ENCODE measurements at regions not wholly inside any gene's neighbourhood (a gene's known extent, or its start where the extent isn't known, plus 50 kb on each side); places are given as distances from the start of the nearest gene placed in this dataset.

DNA sequence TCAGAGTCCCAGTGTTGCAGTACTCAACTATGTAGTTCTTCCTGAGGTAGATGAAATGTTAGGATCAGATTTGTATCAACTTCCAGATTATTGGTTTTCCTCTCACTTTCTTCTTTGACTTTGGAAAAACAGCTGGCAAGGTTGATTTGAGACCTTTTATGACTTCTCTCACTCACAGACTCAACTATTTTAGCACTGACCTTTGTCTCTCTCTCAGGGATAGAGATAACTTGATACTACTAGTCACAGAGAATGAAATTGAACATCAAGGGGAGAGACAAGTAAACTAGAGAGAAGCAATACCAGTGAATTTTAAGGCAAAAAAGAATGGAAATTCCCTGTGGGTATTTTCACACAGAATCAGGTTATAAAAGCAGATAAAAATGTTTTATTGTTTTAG is 159.7 kb upstream of the B3GALT2 start:
- TF ChIP-seq POLR2A (IDR thresholded peaks at IDR 0.05), result no peak
- TF ChIP-seq, protein P1, sequence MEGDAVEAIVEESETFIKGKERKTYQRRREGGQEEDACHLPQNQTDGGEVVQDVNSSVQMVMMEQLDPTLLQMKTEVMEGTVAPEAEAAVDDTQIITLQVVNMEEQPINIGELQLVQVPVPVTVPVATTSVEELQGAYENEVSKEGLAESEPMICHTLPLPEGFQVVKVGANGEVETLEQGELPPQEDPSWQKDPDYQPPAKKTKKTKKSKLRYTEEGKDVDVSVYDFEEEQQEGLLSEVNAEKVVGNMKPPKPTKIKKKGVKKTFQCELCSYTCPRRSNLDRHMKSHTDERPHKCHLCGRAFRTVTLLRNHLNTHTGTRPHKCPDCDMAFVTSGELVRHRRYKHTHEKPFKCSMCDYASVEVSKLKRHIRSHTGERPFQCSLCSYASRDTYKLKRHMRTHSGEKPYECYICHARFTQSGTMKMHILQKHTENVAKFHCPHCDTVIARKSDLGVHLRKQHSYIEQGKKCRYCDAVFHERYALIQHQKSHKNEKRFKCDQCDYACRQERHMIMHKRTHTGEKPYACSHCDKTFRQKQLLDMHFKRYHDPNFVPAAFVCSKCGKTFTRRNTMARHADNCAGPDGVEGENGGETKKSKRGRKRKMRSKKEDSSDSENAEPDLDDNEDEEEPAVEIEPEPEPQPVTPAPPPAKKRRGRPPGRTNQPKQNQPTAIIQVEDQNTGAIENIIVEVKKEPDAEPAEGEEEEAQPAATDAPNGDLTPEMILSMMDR (IDR thresholded peaks at IDR 0.05), result no peak
- H3K36me3 ChIP-seq, result no peaks in the 10 kb centered on the region
- intact Hi-C loops (cut with DNase I), result no loop called here

DNA sequence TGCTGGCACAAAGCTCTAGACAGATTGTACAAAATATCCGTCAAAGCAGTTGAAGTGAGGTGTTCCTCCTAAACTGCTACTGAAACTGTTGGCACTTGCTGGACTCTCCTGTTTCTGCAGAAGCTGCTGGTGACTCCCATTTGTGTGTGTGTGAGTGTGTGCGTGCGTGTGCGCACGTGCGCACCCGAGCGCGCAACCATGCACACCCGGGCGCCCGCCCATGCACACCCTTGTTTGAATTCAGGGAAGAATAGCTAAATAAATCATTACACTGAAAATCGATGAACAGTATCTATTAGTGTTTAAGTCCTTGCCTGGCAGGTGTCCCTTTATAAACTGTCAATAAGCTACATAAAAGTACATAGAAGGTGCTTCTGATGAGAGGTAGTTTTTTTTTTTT is 156.4 kb upstream of the B3GALT2 start:
- Histone ChIP-seq H3K27me3 (no peaks in the 10 kb centered on the region), H3K4me1 (no peaks in the 10 kb centered on the region), H3K9me3 (no peaks in the 10 kb centered on the region), H3K27ac (no peak overlapping the region), H3K36me3 (no peaks in the 10 kb centered on the region), H3K4me3 (replicated peaks in 1 of 3) (no peak overlapping the region)
- TF ChIP-seq POLR2A (IDR thresholded peaks at IDR 0.05), result no peak
- TF ChIP-seq, protein P1 (IDR thresholded peaks at IDR 0.05), result no peak
- 94 to 96% methylated on average over 13 of the region's 13 CpGs for WGBS, 2 donors
- intact Hi-C loops (cut with DNase I), result no loop called here
- DNase-seq, result no peak

More for the DNA sequence above, 159.7 kb upstream of the B3GALT2 start:
- Histone ChIP-seq H3K27ac (no peak overlapping the region), H3K27me3 (no peaks in the 10 kb centered on the region), H3K4me1 (peaks cover 0 to 5% of the 10 kb centered on the region in 2 donors), H3K4me3 (replicated peaks in 1 of 3) (no peak overlapping the region), H3K9me3 (no peaks in the 10 kb centered on the region)
- no peak for DNase-seq

DNA sequence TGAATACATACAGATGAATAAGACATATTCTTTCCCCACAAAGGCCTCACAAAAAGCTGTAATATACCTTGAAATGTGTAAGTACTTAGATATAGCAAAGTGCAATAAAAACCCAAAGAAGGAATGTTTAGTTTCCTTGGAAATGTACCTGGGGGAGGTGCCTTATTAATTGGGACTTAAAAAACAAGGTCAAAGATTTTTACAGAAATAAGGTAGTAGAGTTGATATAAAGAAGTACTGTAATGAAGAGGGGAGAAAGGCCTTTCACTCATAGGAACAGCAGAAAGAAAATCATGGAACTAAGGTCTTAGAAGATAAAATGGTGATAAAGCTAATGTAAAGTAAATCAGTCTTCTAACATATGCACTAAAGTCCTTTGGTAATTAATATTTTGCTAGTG is 153.9 kb upstream of the B3GALT2 start:
- H3K9me3 ChIP-seq, result no peaks in the 10 kb centered on the region
- H3K4me3 ChIP-seq (replicated peaks in 1 of 3), result no peak overlapping the region
- H3K36me3 ChIP-seq, result no peaks in the 10 kb centered on the region
- no peak for DNase-seq
- no peaks in the 10 kb centered on the region for H3K4me1 ChIP-seq
- no peaks in the 10 kb centered on the region for H3K27me3 ChIP-seq
- intact Hi-C loops (cut with DNase I), result no loop called here
- H3K27ac ChIP-seq, result no peak overlapping the region
- TF ChIP-seq POLR2A (IDR thresholded peaks at IDR 0.05), result no peak
- TF ChIP-seq, protein P1 (IDR thresholded peaks at IDR 0.05), result no peak

DNA sequence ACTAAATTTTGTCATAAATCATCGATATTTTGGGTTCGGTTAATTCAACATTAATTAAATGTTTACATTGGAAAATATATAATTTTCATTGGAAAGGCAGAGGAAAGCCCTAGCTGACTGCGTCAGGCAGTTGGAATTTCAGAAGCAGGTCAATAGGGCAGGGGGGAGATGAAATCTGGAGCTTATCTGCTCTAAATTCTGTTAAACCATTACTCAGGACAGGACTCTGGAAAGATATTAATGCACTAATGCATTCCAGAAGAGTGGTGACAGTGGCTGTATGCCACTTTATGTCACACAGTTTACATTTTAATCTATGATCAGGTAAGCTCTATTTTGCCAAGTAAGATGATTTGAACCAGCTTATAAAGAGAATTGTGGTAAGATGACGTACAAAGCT is 153.0 kb upstream of the B3GALT2 start:
- no peaks in the 10 kb centered on the region for H3K27me3 ChIP-seq
- H3K9me3 ChIP-seq, result no peaks in the 10 kb centered on the region
- no peaks in the 10 kb centered on the region for H3K36me3 ChIP-seq
- 87 to 93% methylated on average over 4 of the region's 4 CpGs for WGBS, 2 donors
- DNase-seq, result no peak
- no peaks in the 10 kb centered on the region for H3K4me1 ChIP-seq
- TF ChIP-seq POLR2A (IDR thresholded peaks at IDR 0.05), result no peak
- TF ChIP-seq, protein P1 (IDR thresholded peaks at IDR 0.05), result no peak
- intact Hi-C loops (cut with DNase I), result no loop called here
- no peak overlapping the region for H3K4me3 ChIP-seq (replicated peaks in 1 of 3)
- H3K27ac ChIP-seq, result no peak overlapping the region

DNA sequence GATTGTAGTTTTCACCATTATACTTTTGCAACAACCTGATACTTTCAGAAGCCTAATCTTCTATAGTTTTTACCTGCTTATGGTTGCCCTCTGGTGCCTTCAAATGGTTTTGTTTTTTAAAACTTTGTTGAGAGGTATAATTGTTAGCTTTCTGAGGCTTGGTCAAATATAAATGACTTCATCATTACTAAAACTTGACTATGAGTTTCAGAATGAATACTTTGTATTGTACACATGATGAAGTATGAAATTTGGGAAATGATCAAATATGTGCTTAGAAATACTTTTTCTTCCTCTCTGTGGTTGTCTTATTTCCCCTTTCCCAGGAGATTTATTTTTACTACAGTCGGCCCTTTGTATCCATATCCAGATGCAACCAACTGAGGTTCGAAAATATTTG is 151.8 kb upstream of the B3GALT2 start:
- Histone ChIP-seq H3K36me3 (no peaks in the 10 kb centered on the region), H3K27me3 (no peaks in the 10 kb centered on the region), H3K4me3 (replicated peaks in 1 of 3) (no peak overlapping the region), H3K4me1 (no peaks in the 10 kb centered on the region), H3K9me3 (no peaks in the 10 kb centered on the region), H3K27ac (no peak overlapping the region)
- DNase-seq, result no peak
- WGBS, 2 donors, result 75 to 81% methylated on average over 2 of the region's 2 CpGs
- intact Hi-C loops (cut with DNase I), result no loop called here
- TF ChIP-seq, protein P1 (IDR thresholded peaks at IDR 0.05), result no peak
- no peak for TF ChIP-seq POLR2A (IDR thresholded peaks at IDR 0.05)

Measured in thyroid gland (tissue), 4 donors.